Skin of body (tissue), 1 donor: ENCODE measurements at regions not wholly inside any gene's neighbourhood (a gene's known extent, or its start where the extent isn't known, plus 50 kb on each side); places are given as distances from the start of the nearest gene placed in this dataset.
"Not testable (repeated sequence)": the region's sequence is repeated elsewhere in the genome, so short reads cannot be mapped to it uniquely, and the experiment has no call there.

ENCODE experiments used
- DNase-seq: peaks from one replicate; lab custom pipeline; 2025; lab: John Stamatoyannopoulos, UW

DNA sequence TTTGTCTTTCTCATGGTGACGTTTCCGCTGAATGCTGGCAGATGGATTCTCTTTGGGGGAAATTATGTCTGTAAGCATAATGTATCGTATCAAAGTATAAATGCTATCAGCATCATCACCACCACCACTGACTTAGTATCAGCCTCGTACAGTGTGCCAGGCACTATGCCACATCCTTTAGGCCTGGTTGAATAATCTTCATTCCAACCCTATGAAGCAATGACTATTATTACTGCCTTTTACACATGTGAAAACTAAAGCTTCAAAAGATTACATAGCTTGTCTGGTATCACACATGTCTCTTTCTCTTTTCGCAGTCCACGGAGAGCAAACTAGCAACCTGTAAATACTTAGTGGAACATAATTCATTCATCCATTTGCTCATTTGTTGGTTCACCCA, 166.7 kb upstream of the PRICKLE2 start:
- DNase-seq: no peak

- DNase-seq: no peak
These were observed 165.6 kb upstream of the PRICKLE2 start for GRCh38 chr3:64390893-64391292.

GRCh38 chr3:64388886-64389285, 163.6 kb upstream of the PRICKLE2 start:
- no peak for DNase-seq

DNA sequence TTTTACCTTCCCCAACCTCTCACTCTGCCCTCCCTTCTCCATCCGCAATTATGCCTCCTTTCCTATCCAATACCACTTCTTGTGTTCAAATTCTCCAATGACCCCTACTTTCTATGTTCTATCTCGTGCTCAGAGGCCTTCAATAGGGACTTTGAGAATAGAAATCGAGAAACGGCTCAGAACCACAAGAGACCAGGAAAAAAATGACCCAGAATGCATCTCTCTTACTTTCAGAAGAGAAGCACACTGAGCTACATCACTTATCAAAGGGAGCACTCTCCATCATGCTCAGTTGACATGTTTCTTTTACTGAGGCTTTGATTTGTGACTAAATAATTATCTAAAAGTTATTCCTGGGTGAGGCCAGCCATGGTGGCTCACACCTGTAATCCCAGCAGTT, 162.4 kb upstream of the PRICKLE2 start:
- DNase-seq: no peak

DNA sequence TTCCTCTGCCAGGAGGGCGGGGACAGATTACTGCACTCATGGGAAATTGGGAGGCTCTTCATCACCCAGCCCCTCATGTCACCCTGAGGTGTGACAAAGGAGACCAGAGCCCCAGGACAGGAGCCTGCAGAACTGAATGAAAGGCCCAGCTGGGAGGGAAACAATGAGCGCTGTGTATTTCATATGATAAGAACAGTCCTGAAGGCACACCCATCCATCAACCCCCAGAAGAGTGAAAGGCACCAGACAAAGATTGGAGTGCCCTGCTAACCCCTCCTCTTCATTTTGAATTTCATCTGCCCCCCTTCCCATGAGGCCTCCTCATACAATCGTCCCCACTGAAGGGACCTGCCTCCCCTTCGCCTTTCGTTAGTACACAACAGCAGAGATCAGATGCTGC, 160.0 kb upstream of the PRICKLE2 start:
- peak; percentile 10 for DNase-seq

DNA sequence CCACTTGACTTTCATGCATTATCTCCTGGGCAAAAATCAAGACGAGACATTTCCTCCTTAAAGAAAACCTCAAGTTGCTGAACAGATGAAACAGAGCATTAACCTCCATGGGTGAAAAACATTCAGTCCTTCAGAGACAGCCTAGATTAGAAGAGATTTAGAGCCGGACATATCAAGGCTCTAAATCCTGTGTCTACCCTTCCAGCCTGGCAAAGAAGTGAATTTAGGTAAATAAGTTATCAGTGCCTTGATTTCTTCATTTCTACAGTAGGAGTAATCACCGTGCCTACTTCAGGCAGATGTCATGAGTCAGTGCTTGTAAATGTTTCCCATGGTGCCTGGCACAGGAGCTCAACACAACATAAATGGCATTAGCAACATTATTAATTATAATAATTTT, 159.3 kb upstream of the PRICKLE2 start:
- DNase-seq: no peak

DNA sequence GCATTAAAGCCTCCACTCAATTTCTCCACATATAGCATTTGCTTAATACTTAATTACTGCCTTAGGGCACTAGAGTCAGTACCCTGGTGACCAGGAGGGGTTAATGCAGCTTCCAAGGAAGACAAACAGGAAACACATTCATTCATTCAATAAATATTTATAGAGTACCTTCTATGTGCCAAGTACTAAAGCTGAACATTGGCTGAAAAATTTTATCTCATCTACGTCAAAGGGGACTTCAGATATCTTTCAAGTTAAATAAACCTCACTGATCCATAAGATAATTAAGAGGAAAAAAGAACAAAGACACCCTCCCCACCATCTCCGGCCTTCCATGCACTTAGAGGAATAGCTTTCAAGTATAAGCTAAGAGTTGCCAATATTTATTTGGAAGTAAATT, 156.9 kb upstream of the PRICKLE2 start:
- DNase-seq: no peak

- DNase-seq: no peak
These were observed 156.1 kb upstream of the PRICKLE2 start for GRCh38 chr3:64381367-64381766.

DNA sequence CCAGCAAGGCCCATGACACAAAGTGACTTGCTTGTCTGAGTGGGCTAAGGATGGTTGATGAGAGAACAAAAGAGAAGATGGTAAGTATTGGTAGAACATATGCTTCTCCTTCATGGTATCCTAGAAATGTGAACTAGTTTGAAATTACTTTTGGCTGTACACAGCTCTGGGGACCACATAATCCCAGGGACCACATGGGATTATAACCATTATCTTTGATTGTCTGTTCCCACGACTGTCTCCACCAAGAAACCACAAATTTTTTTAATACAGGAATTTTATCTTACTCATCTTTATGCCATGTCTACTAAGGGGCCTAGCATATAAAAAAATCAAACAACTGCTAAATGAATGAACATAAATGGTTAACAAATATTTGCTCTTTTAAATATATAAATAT, 155.3 kb upstream of the PRICKLE2 start:
- DNase-seq: no peak

GRCh38 chr3:64379221-64379620, 154.0 kb upstream of the PRICKLE2 start:
- no peak for DNase-seq

DNA sequence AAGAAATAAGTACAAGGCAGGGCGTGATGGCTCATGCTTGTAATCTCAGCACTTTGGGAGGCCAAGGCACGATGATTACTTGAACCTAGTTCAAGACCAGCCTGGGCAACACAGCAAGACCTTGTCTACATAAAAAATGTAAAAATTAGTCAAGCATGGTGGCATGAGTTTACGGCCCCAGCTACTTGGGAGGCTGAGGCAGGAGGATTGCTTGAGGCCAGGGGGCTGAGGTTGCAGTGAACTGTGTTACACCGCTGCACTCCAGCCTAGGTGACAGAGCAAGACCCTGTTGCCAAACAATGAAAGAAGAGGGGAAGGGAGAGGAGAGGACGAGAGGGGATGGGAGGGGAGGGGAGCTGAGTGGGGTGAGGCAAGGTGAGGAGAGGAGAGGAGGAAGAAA, 152.7 kb upstream of the PRICKLE2 start:
- no peak for DNase-seq

GRCh38 chr3:64375737-64376136, 150.5 kb upstream of the PRICKLE2 start:
- no peak for DNase-seq

- no peak for DNase-seq
These were observed 144.1 kb upstream of the PRICKLE2 start for GRCh38 chr3:64369390-64369789.

DNA sequence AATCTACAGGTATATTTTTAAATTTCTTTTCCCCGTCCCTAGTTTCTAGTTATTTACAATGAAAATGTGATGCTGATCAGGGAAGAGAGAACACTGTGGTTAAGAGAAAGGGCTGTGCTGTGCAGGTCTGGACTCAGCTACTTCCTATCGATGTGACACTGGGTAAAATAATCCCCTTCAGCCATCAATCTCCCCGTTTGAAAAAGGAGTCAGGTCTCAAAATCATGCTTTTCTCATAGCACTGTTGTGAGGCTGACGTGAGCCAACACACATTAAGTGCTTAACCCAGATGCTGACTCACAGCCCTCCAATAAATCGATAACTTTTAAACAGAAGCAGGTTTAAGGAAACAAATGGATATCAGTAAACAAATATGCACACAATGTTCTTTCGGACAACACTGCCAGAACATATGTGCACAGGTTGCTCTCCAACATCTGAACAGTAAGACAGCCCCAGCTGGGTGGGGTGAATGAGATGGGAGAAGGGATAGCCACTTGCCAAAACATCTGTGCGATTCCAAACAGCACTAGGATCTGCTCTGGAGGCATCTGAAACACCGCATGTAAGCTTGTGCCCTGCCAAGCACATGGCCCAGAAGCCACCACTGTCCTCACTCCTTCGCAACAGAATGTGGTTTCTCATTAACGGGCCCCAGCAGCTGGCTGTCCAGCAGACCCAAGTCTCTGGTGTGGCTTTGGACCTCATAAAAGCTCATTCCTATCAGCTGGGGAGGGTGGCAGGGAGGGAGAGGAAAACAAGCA, 143.2 kb upstream of the PRICKLE2 start:
- DNase-seq: peak; percentile 49

DNA sequence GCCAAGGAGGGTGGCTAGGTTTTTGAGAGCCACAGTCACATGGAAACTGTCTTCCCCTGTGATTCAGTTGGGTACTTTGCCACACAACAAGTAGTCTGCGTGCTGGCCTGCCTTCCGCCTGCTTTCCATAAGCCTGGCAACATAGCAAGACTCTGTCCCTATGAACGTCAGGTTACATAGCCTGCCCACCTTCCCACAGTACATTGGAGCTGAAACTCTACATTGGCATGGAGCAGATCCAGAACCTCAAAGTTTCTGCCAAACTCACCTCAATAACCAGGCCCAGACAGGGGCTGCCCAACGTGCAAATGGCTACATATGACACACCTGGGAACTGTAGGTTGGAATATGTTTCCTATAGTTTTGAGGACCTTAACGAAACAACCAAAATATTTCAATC, 140.6 kb upstream of the PRICKLE2 start:
- no peak for DNase-seq

GRCh38 chr3:64363842-64364241, 138.6 kb upstream of the PRICKLE2 start:
- no peak for DNase-seq

GRCh38 chr3:64361962-64362735, 136.9 kb upstream of the PRICKLE2 start:
- DNase-seq: no peak

- DNase-seq: not testable (repeated sequence)
These were observed 135.8 kb upstream of the PRICKLE2 start for GRCh38 chr3:64361036-64361435.

DNA sequence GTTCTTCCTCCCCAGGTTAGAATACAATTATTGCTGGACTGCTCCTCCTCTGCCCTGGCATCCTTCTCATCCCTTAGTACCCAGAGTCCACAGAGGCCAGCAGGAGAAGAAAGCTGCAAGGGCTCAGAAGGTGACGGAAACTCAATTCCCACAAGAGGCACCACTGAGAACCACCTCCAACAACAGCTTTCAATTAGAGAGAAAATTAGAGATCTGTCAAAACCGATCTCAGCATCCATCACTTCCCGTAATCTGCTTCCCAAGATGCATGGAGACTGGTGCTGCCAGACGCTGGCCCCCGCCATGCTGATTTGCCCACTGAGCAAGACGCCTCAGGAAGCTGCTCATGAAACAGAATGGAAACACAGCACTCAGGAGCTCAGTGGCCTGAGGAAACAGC, 135.0 kb upstream of the PRICKLE2 start:
- DNase-seq: no peak

GRCh38 chr3:64359735-64360134, 134.5 kb upstream of the PRICKLE2 start:
- DNase-seq: no peak

GRCh38 chr3:64358853-64359252, 133.6 kb upstream of the PRICKLE2 start:
- no peak for DNase-seq

DNA sequence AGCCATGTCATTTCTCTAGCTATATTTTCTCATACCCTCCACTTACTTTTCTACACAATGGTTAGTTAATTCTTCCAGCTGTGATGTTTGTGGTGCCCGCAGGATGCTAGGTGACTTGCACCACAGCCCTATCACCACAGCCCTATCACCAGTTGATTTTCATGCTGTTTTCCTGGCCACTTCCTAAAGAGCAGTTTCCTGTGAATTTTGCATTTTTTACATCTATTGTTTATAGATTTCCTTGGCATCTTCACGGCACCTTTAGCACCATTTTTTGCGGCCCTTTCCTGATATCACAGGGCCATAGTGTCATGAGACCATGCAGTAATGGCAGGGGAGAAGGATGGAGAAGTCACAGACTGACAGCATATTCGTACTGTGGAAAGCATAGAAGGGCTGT, 132.9 kb upstream of the PRICKLE2 start:
- no peak for DNase-seq

DNA sequence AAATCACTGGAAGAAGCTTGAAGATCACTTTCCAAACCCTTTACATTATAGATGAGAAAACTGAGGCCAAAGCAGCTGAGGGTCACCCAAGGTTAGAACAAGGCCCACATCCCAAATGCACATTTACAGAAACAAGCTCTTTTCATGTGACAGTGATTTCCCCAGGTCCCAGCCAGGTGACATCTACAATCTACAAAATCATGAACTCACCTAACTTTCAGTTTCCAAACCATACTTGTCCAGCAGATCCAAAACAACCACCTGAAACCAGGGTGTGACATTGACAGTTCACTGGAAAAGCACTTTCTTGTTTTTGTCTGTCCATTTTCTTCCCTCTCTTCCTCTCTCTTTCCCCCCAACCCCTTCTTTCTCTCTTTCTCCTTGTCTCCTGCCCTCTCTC, 132.2 kb upstream of the PRICKLE2 start:
- DNase-seq: no peak
